Adrenal gland (tissue), 9 donors: ENCODE measurements at regions not wholly inside any gene's neighbourhood (a gene's known extent, or its start where the extent isn't known, plus 50 kb on each side); places are given as distances from the start of the nearest gene placed in this dataset.
A peak's percentile ranks its signal among the peaks of the same experiment; 100 is the strongest.

ENCODE experiments used
- DNase-seq, 7 donors: peaks; one replicate each; pipeline ENCODE4 v3.0.0-alpha.2; 2019 to 2020
- H3K27ac ChIP-seq, 5 donors: fragments of 200-600 bp; sonication (generic) in 4 of 5; 1 replicate in 3 of 5; 2 replicates in 2 of 5; pipeline versions ENCODE4 v1.5.1 to v1.8.0; 2016 to 2020; ENCODE audit warnings: mild to moderate bottlenecking in 1 of 5
- H3K27me3 ChIP-seq: fragments of 200-600 bp; 2 replicates; pipeline ENCODE4 v1.8.0; 2021
- H3K36me3 ChIP-seq, 2 donors: fragments of 200-600 bp; replicated peaks in 1 of 2; 1 replicate in 1 of 2; 2 replicates in 1 of 2; pipeline versions ENCODE4 v1.5.1 to v1.8.0; 2018 to 2022
- H3K4me1 ChIP-seq, 2 donors: fragments of 200-600 bp; replicated peaks in 1 of 2; 1 replicate in 1 of 2; 2 replicates in 1 of 2; pipeline versions ENCODE4 v1.5.1 to v1.8.0; 2018 to 2021
- H3K4me3 ChIP-seq, 4 donors: fragments of 200-600 bp; sonication (generic) in 3 of 4; one replicate each; pipeline ENCODE4 v1.5.1; 2016 to 2018
- H3K9me3 ChIP-seq, 3 donors: fragments of 200-600 bp; sonication (generic) in 1 of 3; replicated peaks in 1 of 3; 1 replicate in 2 of 3; 2 replicates in 1 of 3; pipeline versions ENCODE4 v1.5.1 to v1.8.0; 2016 to 2021
- CTCF ChIP-seq, 6 experiments: fragments of 450-650 bp in 4 of 6; fragments of 200-600 bp in 2 of 6; sonication (generic) in 1 of 6; IDR thresholded peaks; 1 replicate in 5 of 6; 2 replicates in 1 of 6; pipeline versions ENCODE4 v1.5.1 to v1.8.0; 2016 to 2021; ENCODE audit warnings: antibody characterized with exemption in 6 of 6, mild to moderate bottlenecking in 2 of 6, moderate library complexity in 1 of 6
- POLR2A ChIP-seq, 2 donors: fragments of 450-650 bp; IDR thresholded peaks; one replicate each; pipeline ENCODE4 v1.6.1; 2017; ENCODE audit warnings: antibody characterized with exemption in 2 of 2, mild to moderate bottlenecking in 2 of 2, moderate library complexity in 1 of 2
- WGBS, 4 donors: extraction: QIAGEN DNeasy Blood & Tissue Kit in 2 of 4; methylation state at CpG; one replicate each; pipeline versions ENCODE4 v1.1.5 to v1.1.7; 2013 to 2017; 5-methylcytosine and 5-hydroxymethylcytosine counted together
- intact Hi-C, 2 donors: fragments of 100-400 bp; cut with DNase I; formaldehyde crosslinking; loops; one replicate each; pipeline versions ENCODE4 v1.14.1 to v1.15.0; 2022 to 2023
- donor health status: healthy with polysubstance abuse.
- donor health status: Bipolar disorder and iron deficiency.
- donor health status: DM: yes; HTN: yes; CAD: no.
- donor health status: DM: no; HTN: no; CAD: no.
- donor health status: DM: no; HTN: no; CAD: no.

GRCh38 chr18:34491719-34492118 is 218.4 kb upstream of the DTNA start:
- H3K9me3 ChIP-seq, result no peaks in the 10 kb centered on the region
- 42 to 55% (median 49%) methylated on average over 2 of the region's 2 CpGs for WGBS, 4 donors
- H3K4me1 ChIP-seq, result no peaks in the 10 kb centered on the region
- DNase-seq, result no peak
- TF ChIP-seq POLR2A (IDR thresholded peaks at IDR 0.05), result no peak
- no peak for TF ChIP-seq CTCF (IDR thresholded peaks at IDR 0.05)
- intact Hi-C loops, result no loop called here
- no peak overlapping the region for H3K4me3 ChIP-seq
- H3K27me3 ChIP-seq, result peaks cover 8% of the 10 kb centered on the region
- H3K27ac ChIP-seq, result no peak overlapping the region
- H3K36me3 ChIP-seq, result no peaks in the 10 kb centered on the region

- intact Hi-C loops, result no loop called here
- TF ChIP-seq CTCF (IDR thresholded peaks at IDR 0.05) (no peak), POLR2A (IDR thresholded peaks at IDR 0.05) (no peak)
Measured at GRCh38 chr18:34492652-34493051, 217.4 kb upstream of the DTNA start.

GRCh38 chr18:34493099-34493544 is 217.0 kb upstream of the DTNA start:
- 0 to 2% (median 0%) methylated on average over 10 to 18 of the region's 18 CpGs for WGBS, 4 donors
- Histone ChIP-seq H3K4me3 (peak overlapping the region in 1 of 4 donors; percentile 46), H3K4me1 (no peaks in the 10 kb centered on the region), H3K27ac (peak overlapping the region in 3 of 5 donors; percentile 9 to 68 (median 57)), H3K27me3 (peaks cover 10% of the 10 kb centered on the region), H3K9me3 (no peaks in the 10 kb centered on the region), H3K36me3 (no peaks in the 10 kb centered on the region)
- TF ChIP-seq POLR2A (IDR thresholded peaks at IDR 0.05) (no peak), CTCF (IDR thresholded peaks at IDR 0.05) (no peak)
- intact Hi-C loops, result no loop called here
- peak; percentile 59 to 92 (median 73) for DNase-seq

More at GRCh38 chr18:34492652-34493051, 217.4 kb upstream of the DTNA start:
- H3K36me3 ChIP-seq, result no peaks in the 10 kb centered on the region
- H3K27ac ChIP-seq, result no peak overlapping the region
- H3K27me3 ChIP-seq, result peaks cover 8% of the 10 kb centered on the region
- DNase-seq, result no peak
- H3K9me3 ChIP-seq, result no peaks in the 10 kb centered on the region
- peak overlapping the region in 1 of 4 donors; percentile 46 for H3K4me3 ChIP-seq
- H3K4me1 ChIP-seq, result no peaks in the 10 kb centered on the region

GRCh38 chr18:34493566-34494358 is 216.3 kb upstream of the DTNA start:
- peak overlapping the region in 1 of 4 donors; percentile 46 for H3K4me3 ChIP-seq
- TF ChIP-seq POLR2A (IDR thresholded peaks at IDR 0.05) (no peak), CTCF (IDR thresholded peaks at IDR 0.05) (no peak)
- 0 to 4% (median 1%) methylated on average over 3 to 101 of the region's 101 CpGs for WGBS, 4 donors
- peak overlapping the region in 3 of 5 donors; percentile 9 to 68 (median 57) for H3K27ac ChIP-seq
- intact Hi-C loops, result no loop called here
- no peaks in the 10 kb centered on the region for H3K4me1 ChIP-seq
- DNase-seq, result peak in 4 of 7 donors; percentile 2 to 55 (median 12)
- H3K36me3 ChIP-seq, result no peaks in the 10 kb centered on the region
- no peaks in the 10 kb centered on the region for H3K9me3 ChIP-seq
- peaks cover 10% of the 10 kb centered on the region for H3K27me3 ChIP-seq
